ENCODE measurements at regions not wholly inside any gene's neighbourhood (a gene's known extent, or its start where the extent isn't known, plus 50 kb on each side); places are given as distances from the start of the nearest gene placed in this dataset.
"Not testable (repeated sequence)": the region's sequence is repeated elsewhere in the genome, so short reads cannot be mapped to it uniquely, and the experiment has no call there.

- no peak for DNase-seq (ENCODE audit: low spot score)
- in situ Hi-C loops (cut with HindIII; ENCODE audit: low sequenced_read_pairs): no loop called here
Observed at GRCh38 chr13:79913141-79913827, 427.6 kb downstream of the SPRY2 start.

GRCh38 chr13:79912403-79912802 is 428.5 kb downstream of the SPRY2 start:
- no peak for DNase-seq (ENCODE audit: low spot score)
- in situ Hi-C loops (cut with HindIII; ENCODE audit: low sequenced_read_pairs): no loop called here

- peak; percentile 34 for DNase-seq (ENCODE audit: low spot score)
- in situ Hi-C loops (cut with HindIII; ENCODE audit: low sequenced_read_pairs): no loop called here
Observed at GRCh38 chr13:79910875-79911540, 429.9 kb downstream of the SPRY2 start.

GRCh38 chr13:79909644-79910043 is 428.7 kb downstream of the NDFIP2 start:
- DNase-seq (ENCODE audit: low spot score): no peak
- in situ Hi-C loops (cut with HindIII; ENCODE audit: low sequenced_read_pairs): no loop called here

GRCh38 chr13:79908381-79908780 is 427.4 kb downstream of the NDFIP2 start:
- in situ Hi-C loops (cut with HindIII; ENCODE audit: low sequenced_read_pairs): no loop called here
- DNase-seq (ENCODE audit: low spot score): no peak

- in situ Hi-C loops (cut with HindIII; ENCODE audit: low sequenced_read_pairs): no loop called here
Observed at GRCh38 chr13:79907527-79907926, 426.6 kb downstream of the NDFIP2 start.

GRCh38 chr13:79906345-79906744 is 425.4 kb downstream of the NDFIP2 start:
- in situ Hi-C loops (cut with HindIII; ENCODE audit: low sequenced_read_pairs): no loop called here

More at GRCh38 chr13:79907527-79907926, 426.6 kb downstream of the NDFIP2 start:
- DNase-seq (ENCODE audit: low spot score): no peak

GRCh38 chr13:79905018-79905417 is 424.1 kb downstream of the NDFIP2 start:
- in situ Hi-C loops (cut with HindIII; ENCODE audit: low sequenced_read_pairs): no loop called here
- DNase-seq (ENCODE audit: low spot score): no peak

More at GRCh38 chr13:79906345-79906744, 425.4 kb downstream of the NDFIP2 start:
- DNase-seq (ENCODE audit: low spot score): no peak

- in situ Hi-C loops (cut with HindIII; ENCODE audit: low sequenced_read_pairs): no loop called here
- no peak for DNase-seq (ENCODE audit: low spot score)
Observed at GRCh38 chr13:79904581-79904980, 423.6 kb downstream of the NDFIP2 start.

GRCh38 chr13:79901336-79901735 is 420.4 kb downstream of the NDFIP2 start:
- in situ Hi-C loops (cut with HindIII; ENCODE audit: low sequenced_read_pairs): no loop called here
- DNase-seq (ENCODE audit: low spot score): no peak

GRCh38 chr13:79900356-79900755 is 419.4 kb downstream of the NDFIP2 start:
- in situ Hi-C loops (cut with HindIII; ENCODE audit: low sequenced_read_pairs): no loop called here
- DNase-seq (ENCODE audit: low spot score): no peak

- in situ Hi-C loops (cut with HindIII; ENCODE audit: low sequenced_read_pairs): no loop called here
- no peak for DNase-seq (ENCODE audit: low spot score)
Observed at GRCh38 chr13:79898996-79899395, 418.0 kb downstream of the NDFIP2 start.

GRCh38 chr13:79898202-79898826 is 417.4 kb downstream of the NDFIP2 start:
- peak; percentile 74 for DNase-seq (ENCODE audit: low spot score)
- in situ Hi-C loops (cut with HindIII; ENCODE audit: low sequenced_read_pairs): no loop called here

- no peak for DNase-seq (ENCODE audit: low spot score)
- in situ Hi-C loops (cut with HindIII; ENCODE audit: low sequenced_read_pairs): no loop called here
Observed at GRCh38 chr13:79896851-79897250, 415.9 kb downstream of the NDFIP2 start.

GRCh38 chr13:79895416-79895815 is 414.5 kb downstream of the NDFIP2 start:
- no peak for DNase-seq (ENCODE audit: low spot score)
- in situ Hi-C loops (cut with HindIII; ENCODE audit: low sequenced_read_pairs): no loop called here

- in situ Hi-C loops (cut with HindIII; ENCODE audit: low sequenced_read_pairs); DNase-seq (ENCODE audit: low spot score): not testable (repeated sequence)
Observed at GRCh38 chr13:79887278-79887677, 406.3 kb downstream of the NDFIP2 start.

- no peak for DNase-seq (ENCODE audit: low spot score)
- in situ Hi-C loops (cut with HindIII; ENCODE audit: low sequenced_read_pairs): no loop called here
Observed at GRCh38 chr13:79886601-79887000, 405.6 kb downstream of the NDFIP2 start.

- DNase-seq (ENCODE audit: low spot score): no peak
- in situ Hi-C loops (cut with HindIII; ENCODE audit: low sequenced_read_pairs): no loop called here
Observed at GRCh38 chr13:79884890-79885289, 403.9 kb downstream of the NDFIP2 start.

GRCh38 chr13:79883216-79883615 is 402.3 kb downstream of the NDFIP2 start:
- in situ Hi-C loops (cut with HindIII; ENCODE audit: low sequenced_read_pairs): no loop called here
- DNase-seq (ENCODE audit: low spot score): no peak

- no peak for DNase-seq (ENCODE audit: low spot score)
- in situ Hi-C loops (cut with HindIII; ENCODE audit: low sequenced_read_pairs): no loop called here
Observed at GRCh38 chr13:79880818-79881217, 399.9 kb downstream of the NDFIP2 start.
